ENCODE measurements at regions not wholly inside any gene's neighbourhood (a gene's known extent, or its start where the extent isn't known, plus 50 kb on each side); places are given as distances from the start of the nearest gene placed in this dataset.

- H3K9ac ChIP-seq (ENCODE audit: low read length), result no peak overlapping the region
- ATAC-seq (ENCODE audit: low read depth) (no peak), DNase-seq (no peak)
- no peak overlapping the region for H3K4me3 ChIP-seq (ENCODE audit: control extremely low read depth in 1 of 5, extremely low read depth in 1 of 5, insufficient read depth in 1 of 5, low read depth in 2 of 5, low read length in 4 of 5)
- no peaks in the 10 kb centered on the region for H4K20me1 ChIP-seq (ENCODE audit: control insufficient read depth, insufficient read depth, low read length, poor library complexity, severe bottlenecking)
- no peaks in the 10 kb centered on the region for H3K79me2 ChIP-seq (ENCODE audit: control insufficient read depth, insufficient read depth, low read length)
- no peaks in the 10 kb centered on the region for H3K9me3 ChIP-seq (ENCODE audit: control extremely low read depth in 1 of 3, control insufficient read depth in 2 of 3, insufficient read depth in 1 of 3, low read length in 2 of 3)
- intact Hi-C loops (cut with micrococcal nuclease), result no loop called here
- no peaks in the 10 kb centered on the region for H3K4me1 ChIP-seq (ENCODE audit: control insufficient read depth in 2 of 2, insufficient read depth in 2 of 2, low read length in 2 of 2)
- no peak overlapping the region for H3K27ac ChIP-seq (ENCODE audit: low read length in 2 of 2)
- H3K9me3 Mint-ChIP-seq (ENCODE audit: insufficient read depth), result no peaks in the 10 kb centered on the region
- no peak overlapping the region for H2AFZ ChIP-seq (ENCODE audit: insufficient read depth, low read depth, low read length, poor library complexity, severe bottlenecking)
- peaks cover 14% of the 10 kb centered on the region for H3K27me3 Mint-ChIP-seq
- no peak overlapping the region for H3K4me3 Mint-ChIP-seq
- H3K4me1 Mint-ChIP-seq, result no peaks in the 10 kb centered on the region
- TF ChIP-seq CTCF (IDR thresholded peaks at IDR 0.05) (no peak), EZH2 (IDR thresholded peaks at IDR 0.05; ENCODE audit: borderline replicate concordance, insufficient read depth, low read depth, low read length, poor library complexity, severe bottlenecking) (no peak)
- POLR2A ChIA-PET, result no interaction called here
- H3K27me3 ChIP-seq (replicated peaks in 1 of 4; ENCODE audit: control extremely low read depth in 1 of 4, control insufficient read depth in 3 of 4, insufficient read depth in 4 of 4, low read length in 3 of 4), result no peaks in the 10 kb centered on the region
- WGBS (ENCODE audit: insufficient coverage), result 71% methylated on average over 1 of the region's 1 CpG
- CTCF ChIA-PET, result interaction anchor here (1.0 to 1.7 kb wide), 2 partner anchors 9 to 206 kb away, joined by 3 to 9 read pairs; no protein-coding TSS in a partner anchor
- no peaks in the 10 kb centered on the region for H3K36me3 ChIP-seq (replicated peaks in 1 of 2; ENCODE audit: control extremely low read depth in 1 of 2, control insufficient read depth in 1 of 2, extremely low read depth in 1 of 2, insufficient read depth in 2 of 2, low read length in 1 of 2)
- H3K27ac Mint-ChIP-seq, result no peak overlapping the region
- H3K4me2 ChIP-seq (replicated peaks; ENCODE audit: low read depth, low read length, poor library complexity, severe bottlenecking), result no peak overlapping the region
Observed at GRCh38 chr3:150174179-150174578, 203.5 kb upstream of the PFN2 start.

- ATAC-seq (ENCODE audit: low read depth) (no peak), DNase-seq (no peak)
- POLR2A ChIA-PET, result no interaction called here
- Mint-ChIP-seq H3K4me3 (no peak overlapping the region), H3K27ac (no peak overlapping the region), H3K9me3 (ENCODE audit: insufficient read depth) (no peaks in the 10 kb centered on the region), H3K27me3 (peaks cover 14% of the 10 kb centered on the region), H3K4me1 (no peaks in the 10 kb centered on the region)
- Histone ChIP-seq H4K20me1 (ENCODE audit: control insufficient read depth, insufficient read depth, low read length, poor library complexity, severe bottlenecking) (no peaks in the 10 kb centered on the region), H3K4me2 (replicated peaks; ENCODE audit: low read depth, low read length, poor library complexity, severe bottlenecking) (no peak overlapping the region), H3K27me3 (replicated peaks in 1 of 4; ENCODE audit: control extremely low read depth in 1 of 4, control insufficient read depth in 3 of 4, insufficient read depth in 4 of 4, low read length in 3 of 4) (no peaks in the 10 kb centered on the region), H3K79me2 (ENCODE audit: control insufficient read depth, insufficient read depth, low read length) (no peaks in the 10 kb centered on the region), H3K4me1 (ENCODE audit: control insufficient read depth in 2 of 2, insufficient read depth in 2 of 2, low read length in 2 of 2) (no peaks in the 10 kb centered on the region), H3K9ac (ENCODE audit: low read length) (no peak overlapping the region), H3K36me3 (replicated peaks in 1 of 2; ENCODE audit: control extremely low read depth in 1 of 2, control insufficient read depth in 1 of 2, extremely low read depth in 1 of 2, insufficient read depth in 2 of 2, low read length in 1 of 2) (no peaks in the 10 kb centered on the region), H3K4me3 (ENCODE audit: control extremely low read depth in 1 of 5, extremely low read depth in 1 of 5, insufficient read depth in 1 of 5, low read depth in 2 of 5, low read length in 4 of 5) (no peak overlapping the region), H2AFZ (ENCODE audit: insufficient read depth, low read depth, low read length, poor library complexity, severe bottlenecking) (no peak overlapping the region), H3K9me3 (ENCODE audit: control extremely low read depth in 1 of 3, control insufficient read depth in 2 of 3, insufficient read depth in 1 of 3, low read length in 2 of 3) (no peaks in the 10 kb centered on the region), H3K27ac (ENCODE audit: low read length in 2 of 2) (no peak overlapping the region)
- CTCF ChIA-PET, result no interaction called here
- TF ChIP-seq CTCF (IDR thresholded peaks at IDR 0.05) (no peak), EZH2 (IDR thresholded peaks at IDR 0.05; ENCODE audit: borderline replicate concordance, insufficient read depth, low read depth, low read length, poor library complexity, severe bottlenecking) (no peak)
- intact Hi-C loops (cut with micrococcal nuclease), result no loop called here
- 89% methylated on average over 1 of the region's 2 CpGs for WGBS (ENCODE audit: insufficient coverage)
Observed at GRCh38 chr3:150172356-150172755, 201.7 kb upstream of the PFN2 start.
